Keratinocyte (primary cell): ENCODE measurements at regions not wholly inside any gene's neighbourhood (a gene's known extent, or its start where the extent isn't known, plus 50 kb on each side); places are given as distances from the start of the nearest gene placed in this dataset.

Source experiments
- CTCF ChIP-seq, 3 experiments: IDR thresholded peaks in 1 of 3; conservative IDR thresholded peaks in 1 of 3; optimal IDR thresholded peaks in 1 of 3; 2 replicates in 2 of 3; 3 replicates in 1 of 3; pipeline versions ENCODE3 to v1.5.1; 2011; ENCODE audit warnings: low read length in 3 of 3, mild to moderate bottlenecking in 3 of 3, moderate library complexity in 2 of 3, control low read depth in 1 of 3, inconsistent platforms in 1 of 3; ENCODE audit not compliant: insufficient read depth in 2 of 3; ENCODE audit errors: extremely low read depth in 1 of 3
- EZH2 ChIP-seq: IDR thresholded peaks from one replicate; pipeline ENCODE4 v1.6.1; 2012; ENCODE audit warnings: inconsistent platforms, mild to moderate bottlenecking, low read length, moderate library complexity

- no peak for TF ChIP-seq CTCF (optimal IDR thresholded peaks at IDR 0.05 in 1 of 3, IDR thresholded peaks at IDR 0.05 in 1 of 3, conservative IDR thresholded peaks at IDR 0.05 in 1 of 3; ENCODE audit: extremely low read depth in 1 of 3, insufficient read depth in 2 of 3, low read length in 3 of 3)
- TF ChIP-seq EZH2, result no peak
Observed at GRCh38 chr2:37583402-37583801, 88.0 kb downstream of the CDC42EP3 start.
